Neural cell (in vitro differentiated cells): ENCODE measurements at regions not wholly inside any gene's neighbourhood (a gene's known extent, or its start where the extent isn't known, plus 50 kb on each side); places are given as distances from the start of the nearest gene placed in this dataset.

ENCODE experiments used
- MXI1 ChIP-seq: fragments of 450-650 bp; conservative IDR thresholded peaks from 2 replicates; pipeline ENCODE4 v1.6.1; 2014; ENCODE audit warnings: antibody characterized with exemption, mild to moderate bottlenecking; ENCODE audit not compliant: poor library complexity, severe bottlenecking
- POLR2AphosphoS5 ChIP-seq: IDR thresholded peaks from 2 replicates; pipeline ENCODE4 v1.6.1; 2012
- TAF1 ChIP-seq: IDR thresholded peaks from 2 replicates; pipeline ENCODE4 v1.6.1; 2012; ENCODE audit warnings: low read depth
- TF ChIP-seq, protein P1 (sequence below): fragments of 450-650 bp; IDR thresholded peaks from 2 replicates; pipeline ENCODE4 v1.5.1; 2014; ENCODE audit warnings: antibody characterized with exemption, mild to moderate bottlenecking, moderate library complexity; ENCODE audit not compliant: poor library complexity, severe bottlenecking

DNA sequence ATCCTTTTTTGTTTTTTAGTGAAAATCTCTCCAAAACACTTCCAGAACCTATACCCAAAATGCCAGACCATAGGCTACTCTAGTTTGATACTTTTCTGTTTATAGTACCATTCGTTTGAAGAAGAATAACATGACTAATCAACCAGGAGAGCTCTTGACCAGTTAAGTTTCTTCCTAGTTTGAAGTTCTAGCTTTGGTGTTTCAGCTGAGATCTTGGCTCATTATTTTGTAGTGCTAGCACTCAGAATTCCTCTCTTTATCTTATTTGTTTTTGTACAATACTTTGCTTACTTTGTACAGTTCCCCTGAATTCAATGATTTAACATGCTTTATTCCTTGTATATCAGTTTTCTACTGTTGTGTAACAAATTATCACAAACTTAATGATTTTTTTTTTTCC lies 911.6 kb downstream of the EFNA5 start:
- TF ChIP-seq POLR2AphosphoS5, result no peak
- no peak for TF ChIP-seq MXI1
- TF ChIP-seq, protein P1, sequence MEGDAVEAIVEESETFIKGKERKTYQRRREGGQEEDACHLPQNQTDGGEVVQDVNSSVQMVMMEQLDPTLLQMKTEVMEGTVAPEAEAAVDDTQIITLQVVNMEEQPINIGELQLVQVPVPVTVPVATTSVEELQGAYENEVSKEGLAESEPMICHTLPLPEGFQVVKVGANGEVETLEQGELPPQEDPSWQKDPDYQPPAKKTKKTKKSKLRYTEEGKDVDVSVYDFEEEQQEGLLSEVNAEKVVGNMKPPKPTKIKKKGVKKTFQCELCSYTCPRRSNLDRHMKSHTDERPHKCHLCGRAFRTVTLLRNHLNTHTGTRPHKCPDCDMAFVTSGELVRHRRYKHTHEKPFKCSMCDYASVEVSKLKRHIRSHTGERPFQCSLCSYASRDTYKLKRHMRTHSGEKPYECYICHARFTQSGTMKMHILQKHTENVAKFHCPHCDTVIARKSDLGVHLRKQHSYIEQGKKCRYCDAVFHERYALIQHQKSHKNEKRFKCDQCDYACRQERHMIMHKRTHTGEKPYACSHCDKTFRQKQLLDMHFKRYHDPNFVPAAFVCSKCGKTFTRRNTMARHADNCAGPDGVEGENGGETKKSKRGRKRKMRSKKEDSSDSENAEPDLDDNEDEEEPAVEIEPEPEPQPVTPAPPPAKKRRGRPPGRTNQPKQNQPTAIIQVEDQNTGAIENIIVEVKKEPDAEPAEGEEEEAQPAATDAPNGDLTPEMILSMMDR, result no peak
- no peak for TF ChIP-seq TAF1
